ENCODE measurements at regions not wholly inside any gene's neighbourhood (a gene's known extent, or its start where the extent isn't known, plus 50 kb on each side); places are given as distances from the start of the nearest gene placed in this dataset.

DNA sequence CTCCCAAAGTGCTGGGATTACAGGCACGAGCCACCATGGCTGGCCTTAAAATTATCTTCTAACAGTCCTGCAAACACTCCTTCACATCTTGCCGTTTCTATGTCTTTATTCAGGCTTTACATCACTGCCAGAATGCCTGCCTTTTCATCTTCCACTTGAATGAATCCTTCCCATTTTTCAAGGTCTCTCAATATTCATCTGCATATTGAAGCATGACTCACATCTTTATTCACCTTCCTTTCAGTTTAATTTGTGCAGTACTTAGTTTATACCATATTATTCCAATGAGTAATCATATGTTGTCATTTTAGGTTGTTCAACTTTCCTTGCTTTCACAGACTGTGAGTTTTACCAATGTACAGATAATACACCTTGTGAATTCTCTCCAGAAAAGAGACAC, 510.1 kb upstream of the PIK3C3 start:
- DNase-seq = no peak

DNA sequence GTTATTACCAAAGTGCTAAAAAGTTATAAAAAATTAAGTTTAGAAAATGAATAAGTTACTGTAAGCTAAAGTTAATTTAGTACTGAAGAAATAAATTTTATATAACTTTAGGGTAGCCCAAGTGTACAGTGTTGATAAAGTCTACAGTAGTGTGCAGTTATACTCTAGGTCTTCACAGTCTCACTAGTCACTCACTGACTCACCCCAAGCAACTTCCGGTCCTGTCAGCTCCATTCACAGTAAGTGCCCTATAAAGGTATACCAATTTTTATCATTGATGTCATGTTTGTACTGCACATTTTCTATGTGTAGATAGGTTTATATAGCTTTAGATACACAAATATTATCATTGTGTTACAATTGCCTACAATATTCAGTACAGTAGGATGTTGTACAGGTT, 518.3 kb upstream of the PIK3C3 start:
- no peak for DNase-seq

DNA sequence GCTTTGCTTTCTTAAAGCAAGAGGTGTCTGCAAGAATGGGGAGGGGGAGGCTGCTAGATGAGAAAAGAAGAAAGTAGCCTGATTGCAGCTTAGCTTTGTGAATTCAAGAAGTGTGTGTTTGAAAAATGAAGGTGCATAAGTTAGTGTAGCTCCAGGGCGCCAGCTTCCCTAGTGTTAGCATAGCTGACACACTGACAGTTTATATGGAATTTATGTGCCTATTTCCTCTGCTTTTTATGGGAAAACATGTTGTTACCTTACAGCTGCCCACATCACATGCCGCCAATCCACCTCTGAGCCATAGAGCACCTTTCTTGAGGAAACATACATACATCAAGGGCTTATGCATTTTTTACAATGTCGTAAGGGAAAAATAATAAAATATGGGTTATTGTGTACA, 536.4 kb upstream of the PIK3C3 start:
- DNase-seq = no peak

DNA sequence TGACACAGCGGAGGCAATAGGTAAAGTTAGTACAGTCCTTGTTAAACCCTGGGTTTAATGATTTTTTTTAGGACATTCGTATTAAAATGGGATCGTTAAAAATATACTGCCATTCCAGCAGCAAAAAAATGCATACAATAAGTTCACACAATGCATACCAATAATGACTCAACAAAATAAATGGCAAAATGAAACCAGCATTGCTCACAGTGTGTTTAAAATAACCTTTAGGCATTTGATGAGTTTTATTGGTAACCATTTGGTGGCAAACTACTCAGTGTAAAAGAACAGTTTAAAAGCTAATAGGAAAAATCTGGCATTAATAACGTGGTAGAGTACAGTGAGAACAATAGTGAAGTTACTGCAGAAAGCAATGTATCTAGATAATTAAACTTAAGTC, 539.0 kb upstream of the PIK3C3 start:
- DNase-seq = no peak

DNA sequence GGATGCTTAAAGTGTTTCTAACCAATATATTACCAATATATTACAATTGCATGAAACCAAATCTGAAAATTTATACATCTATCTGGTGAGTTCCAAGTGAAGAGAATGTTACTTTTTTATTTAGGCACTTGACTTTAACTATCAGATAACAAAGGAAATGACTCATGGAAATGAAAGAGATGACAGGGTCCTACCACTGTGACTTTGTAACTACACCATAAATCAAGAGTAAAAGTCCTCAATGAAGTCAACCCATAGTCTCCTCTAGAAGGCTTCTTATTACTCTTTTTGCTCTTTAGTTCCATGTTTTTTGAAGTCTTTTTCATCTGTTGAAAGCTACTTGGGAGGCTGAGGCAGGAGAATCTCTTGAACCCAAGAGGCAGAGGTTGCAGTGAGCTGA, 545.0 kb upstream of the PIK3C3 start:
- no peak for DNase-seq

DNA sequence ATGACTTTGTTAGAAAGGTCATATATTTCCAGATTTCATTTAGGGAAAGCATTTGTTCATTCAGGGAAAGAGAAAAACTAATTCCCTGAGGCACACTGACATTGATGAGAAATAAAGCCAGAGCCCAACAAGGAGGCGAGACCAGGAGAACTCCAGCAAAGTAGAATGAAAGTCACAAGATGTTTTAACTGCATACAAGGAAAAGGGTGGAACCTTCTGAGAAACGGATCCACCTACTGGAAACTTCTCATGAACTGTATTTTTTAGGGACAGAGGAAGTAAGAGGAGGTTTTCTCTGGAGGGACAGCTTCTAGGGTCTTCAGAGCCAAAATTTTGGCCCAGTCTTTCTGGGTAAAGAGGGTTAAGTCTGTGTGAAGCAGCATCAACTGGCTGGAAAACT, 548.2 kb upstream of the PIK3C3 start:
- DNase-seq = no peak

DNA sequence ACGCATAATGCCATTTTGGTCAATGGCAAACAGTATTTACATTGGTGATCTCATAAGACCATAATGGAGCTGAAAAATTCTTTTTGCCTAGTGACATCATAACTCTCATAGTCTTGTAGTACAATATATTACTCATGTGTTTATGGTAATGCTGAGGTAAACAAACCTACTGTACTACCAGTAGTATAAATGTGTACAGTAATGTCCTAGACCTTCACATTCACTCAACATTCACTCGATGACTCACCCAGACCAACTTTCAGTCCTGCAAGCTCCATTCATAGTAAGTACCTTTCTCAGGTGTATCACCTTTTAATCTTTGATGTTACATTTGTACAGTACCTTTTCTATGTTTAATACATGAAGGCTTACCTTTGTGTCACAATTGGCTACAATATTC, 558.2 kb upstream of the PIK3C3 start:
- no peak for DNase-seq

DNA sequence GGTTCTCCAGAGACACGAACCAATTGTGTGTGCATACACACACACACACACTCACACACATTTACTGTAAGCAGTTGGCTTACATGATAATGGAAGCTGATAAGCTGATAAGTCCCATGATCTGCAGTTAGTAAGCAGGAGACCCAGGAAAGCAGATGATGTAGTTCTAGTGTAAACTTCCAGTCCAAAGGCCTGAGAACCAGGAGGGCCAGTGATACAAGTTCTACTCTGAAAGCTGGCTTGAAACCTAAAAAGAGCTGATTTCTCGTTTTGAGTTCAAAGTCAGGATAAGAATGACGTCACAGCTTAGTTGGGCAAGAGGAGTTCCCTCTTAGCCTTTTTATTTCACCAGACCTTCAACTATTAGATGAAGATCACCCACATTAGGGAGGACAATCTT, 558.8 kb upstream of the PIK3C3 start:
- no peak for DNase-seq

DNA sequence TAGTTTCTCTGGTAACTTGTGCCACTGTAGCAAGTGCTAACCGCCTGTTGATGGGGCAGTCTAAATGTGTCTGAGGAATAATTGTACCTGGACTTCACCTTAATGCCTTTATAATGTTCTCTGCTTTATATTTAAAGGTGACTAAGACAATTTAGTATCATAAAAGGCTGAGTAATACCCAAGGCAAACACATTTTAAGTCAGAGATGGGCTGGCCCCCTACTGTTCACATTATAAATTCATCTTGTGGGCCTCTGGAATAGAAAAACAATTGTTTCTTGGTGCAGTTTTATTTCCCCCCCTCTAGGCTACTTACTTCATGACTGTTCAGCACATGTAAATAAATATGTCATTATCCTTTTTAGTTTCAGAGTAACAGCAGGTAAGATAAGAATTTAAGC, 559.3 kb upstream of the PIK3C3 start:
- DNase-seq = no peak

DNA sequence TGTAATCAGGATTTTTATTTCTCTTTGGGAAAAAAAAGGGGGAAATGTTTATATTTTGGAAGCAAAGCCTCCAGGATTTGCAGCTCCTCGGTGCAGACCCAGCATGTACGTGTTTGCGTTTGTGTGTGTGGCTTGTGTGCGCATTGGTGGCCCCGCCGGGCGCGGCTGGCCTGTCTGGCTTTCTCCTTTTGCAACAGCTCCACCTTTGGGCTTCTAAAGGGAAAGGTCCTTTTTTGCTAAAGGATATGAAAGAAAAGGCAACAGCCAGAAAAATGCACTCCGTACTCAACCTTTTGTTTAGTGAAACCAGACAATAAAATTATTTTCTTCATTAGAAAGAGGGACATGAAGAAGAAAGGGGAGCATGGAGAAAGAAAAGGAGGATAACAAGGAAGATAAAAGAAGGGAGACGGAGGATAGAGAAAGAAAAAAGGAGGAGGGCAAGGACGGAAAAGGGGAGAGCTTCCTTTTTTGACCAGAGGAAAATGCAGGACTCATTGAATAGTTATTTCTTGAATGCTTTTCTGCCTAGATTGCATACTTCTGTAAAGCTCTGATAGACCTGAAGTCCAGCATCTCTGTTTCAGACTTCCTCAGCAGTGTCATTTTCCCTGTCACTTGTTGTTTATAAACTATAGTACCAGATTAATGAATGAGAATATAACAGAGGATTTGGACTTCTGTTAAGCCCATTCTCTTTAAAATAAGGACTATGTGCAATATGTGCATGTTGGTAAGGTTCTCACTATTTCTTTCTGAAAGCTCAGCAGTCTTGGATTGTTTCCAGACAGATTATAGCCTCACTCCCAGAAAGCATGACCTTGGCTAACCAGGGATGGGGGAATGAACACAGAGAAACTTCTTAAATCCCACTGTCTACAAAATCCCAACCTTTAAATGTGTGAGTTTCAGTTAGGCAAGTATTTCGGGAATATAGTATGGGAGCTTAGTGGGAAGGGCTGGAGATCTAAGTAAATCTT, 563.1 kb upstream of the PIK3C3 start:
- DNase-seq = no peak

DNA sequence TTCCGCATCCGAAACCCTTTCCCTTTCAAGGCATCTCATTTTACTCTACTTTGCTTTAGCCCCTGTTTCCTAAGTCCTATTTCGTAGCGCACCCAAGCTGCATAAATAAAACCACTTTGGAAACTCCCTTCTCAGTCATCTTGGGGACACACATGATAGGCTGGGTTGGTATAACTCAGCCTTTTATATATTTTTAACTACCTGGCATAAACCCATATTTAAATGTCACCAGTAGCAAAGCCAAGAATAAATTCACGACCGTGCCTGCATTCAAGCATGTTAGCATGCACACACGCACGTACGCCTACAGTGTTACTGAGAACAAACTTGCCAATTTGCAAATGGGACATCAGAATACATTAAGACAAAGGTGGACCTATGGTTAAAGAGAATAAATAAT, 564.7 kb upstream of the PIK3C3 start:
- no peak for DNase-seq

DNA sequence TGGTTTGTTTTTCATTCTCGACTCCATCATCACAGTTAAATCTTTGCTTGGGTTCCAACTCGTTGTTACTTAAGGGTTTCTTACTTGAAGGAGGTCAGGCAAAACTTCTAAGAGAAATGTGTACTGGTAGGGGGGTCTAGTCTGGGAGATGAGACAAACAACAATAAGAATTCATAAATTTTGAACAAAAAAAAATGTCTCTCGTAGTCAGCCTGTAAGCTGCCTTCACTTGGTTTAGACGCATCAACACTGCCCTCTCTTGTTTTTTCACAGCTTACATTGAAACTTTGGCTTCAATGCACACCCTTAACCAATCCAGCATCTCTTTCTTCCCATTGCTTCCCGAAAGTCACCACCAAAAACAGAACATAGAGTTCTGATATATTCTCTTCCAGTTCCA, 576.4 kb upstream of the PIK3C3 start:
- no peak for DNase-seq

DNA sequence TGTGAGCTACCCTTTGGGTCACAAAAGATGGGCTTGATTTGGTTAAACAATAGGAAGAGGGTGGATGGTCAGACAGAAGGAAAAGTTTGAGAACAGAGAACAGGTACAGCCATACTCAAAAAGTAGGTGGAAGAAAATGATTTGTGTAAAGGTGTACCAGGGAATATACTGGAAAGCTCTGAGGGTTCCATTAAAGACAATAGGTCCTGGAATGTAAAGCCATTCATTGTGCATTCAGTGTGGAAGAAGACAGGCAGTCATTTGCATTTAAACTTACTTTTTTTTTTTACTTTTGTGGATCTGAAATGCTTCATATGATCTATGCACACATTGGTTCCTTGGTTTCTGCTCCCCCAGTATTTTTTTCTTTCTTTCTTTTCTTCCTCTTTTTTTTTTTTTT, 581.4 kb upstream of the PIK3C3 start:
- no peak for DNase-seq

DNA sequence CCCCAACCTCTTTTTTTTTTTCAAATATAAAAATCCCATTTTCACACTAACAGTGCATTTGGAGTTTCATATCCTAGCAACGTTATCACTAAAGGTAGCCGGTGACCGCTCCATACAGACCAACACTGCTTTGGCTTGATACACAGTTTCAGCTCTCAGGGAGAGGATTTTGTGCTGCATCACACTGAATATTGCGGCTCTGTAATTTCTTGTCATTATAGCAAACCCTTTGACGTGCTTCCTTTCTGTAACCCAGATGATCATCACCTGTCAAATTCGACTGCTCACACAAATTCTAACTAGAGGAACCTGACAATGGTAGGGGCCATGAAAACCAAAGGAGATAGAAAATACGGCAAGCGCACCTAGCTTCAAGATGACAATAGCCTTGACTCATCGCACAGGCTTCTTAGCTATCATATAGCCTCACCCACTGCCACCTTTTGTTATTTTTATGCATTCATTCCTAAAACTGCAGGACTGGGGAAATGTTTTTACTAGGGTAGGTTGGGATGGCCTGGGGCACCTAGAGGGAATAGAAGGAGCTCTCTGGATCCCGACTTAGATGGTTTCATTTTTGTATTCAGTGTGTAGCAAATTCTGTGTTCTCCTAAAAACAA, 582.9 kb upstream of the PIK3C3 start:
- DNase-seq = no peak

DNA sequence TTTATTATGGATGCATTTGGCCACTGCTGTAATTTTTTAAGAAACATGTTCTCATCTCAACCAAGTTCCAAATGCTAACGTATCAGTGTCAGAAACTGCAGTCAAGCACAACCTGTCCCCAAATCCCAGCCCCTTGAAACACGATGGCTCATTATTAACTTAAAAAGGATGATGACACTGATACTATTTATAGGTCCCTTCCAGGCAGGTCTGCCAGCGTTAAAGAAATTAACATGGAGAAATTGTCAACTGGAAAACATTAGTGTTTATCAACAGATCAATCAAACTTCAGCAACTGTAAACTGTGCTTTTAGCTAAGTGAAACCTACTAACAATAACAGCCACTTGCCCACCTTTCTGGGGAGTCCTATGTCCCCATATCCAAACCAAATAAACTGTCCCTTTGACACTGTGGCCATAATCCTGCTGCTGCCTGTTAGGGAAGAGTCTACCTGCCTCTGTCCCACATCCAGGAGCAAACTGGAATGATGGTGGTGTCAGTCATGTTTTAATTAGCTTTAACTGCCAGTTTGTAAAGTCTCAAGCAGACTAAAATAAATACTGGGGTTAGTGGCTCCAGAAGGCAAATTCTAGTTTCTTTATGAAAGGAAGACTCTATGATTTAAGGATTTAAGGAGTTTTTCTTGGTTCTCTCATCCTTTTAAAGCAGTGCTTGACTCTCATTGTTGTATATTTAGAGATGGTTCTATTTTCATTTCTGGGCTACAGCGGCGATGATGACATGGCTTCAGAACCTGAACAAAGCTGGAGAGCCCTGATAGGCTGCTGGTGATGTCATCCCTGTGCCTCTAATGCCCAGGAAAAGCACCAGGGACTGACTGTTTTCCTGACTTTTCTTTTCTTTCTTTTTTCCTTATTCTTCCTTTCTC, 583.6 kb upstream of the PIK3C3 start:
- DNase-seq = no peak

DNA sequence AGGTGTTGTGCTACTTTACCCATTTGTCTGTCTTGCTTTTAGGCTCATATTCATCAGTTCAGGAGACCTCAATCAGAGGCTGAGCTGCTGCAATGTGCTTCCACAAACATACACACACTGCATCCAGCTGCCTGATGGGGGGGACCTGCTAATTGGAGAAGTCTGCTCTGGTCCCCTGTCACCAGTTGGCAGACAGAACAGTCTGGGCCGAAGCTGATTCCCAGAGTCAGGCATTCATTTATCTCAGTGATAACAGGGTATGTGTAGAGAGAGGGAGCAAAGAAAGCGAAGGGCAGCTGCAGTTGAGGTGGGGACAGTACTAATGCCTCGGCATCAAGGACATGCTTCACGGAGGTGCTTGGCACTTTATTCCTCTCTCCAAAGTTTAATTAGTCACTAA, 584.3 kb upstream of the PIK3C3 start:
- DNase-seq = no peak

DNA sequence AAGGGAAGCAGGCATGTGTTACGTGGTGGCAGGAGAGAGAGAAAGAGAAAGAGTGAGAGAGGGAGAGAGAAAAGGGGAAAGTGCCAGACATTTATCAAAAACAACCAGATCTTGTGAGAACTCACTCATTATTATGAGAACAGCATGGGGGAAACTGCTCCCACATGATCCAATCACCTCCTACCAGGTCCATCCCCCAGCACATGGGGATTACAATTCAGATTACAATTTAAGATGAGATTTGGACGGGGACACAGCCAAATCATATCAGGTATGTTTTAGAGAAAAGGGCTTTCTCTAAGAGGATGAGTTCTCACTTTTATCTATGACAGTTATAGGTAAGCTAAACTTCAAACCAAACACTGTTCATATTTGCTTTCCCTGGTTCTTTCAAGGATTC, 597.3 kb upstream of the PIK3C3 start:
- DNase-seq = no peak

DNA sequence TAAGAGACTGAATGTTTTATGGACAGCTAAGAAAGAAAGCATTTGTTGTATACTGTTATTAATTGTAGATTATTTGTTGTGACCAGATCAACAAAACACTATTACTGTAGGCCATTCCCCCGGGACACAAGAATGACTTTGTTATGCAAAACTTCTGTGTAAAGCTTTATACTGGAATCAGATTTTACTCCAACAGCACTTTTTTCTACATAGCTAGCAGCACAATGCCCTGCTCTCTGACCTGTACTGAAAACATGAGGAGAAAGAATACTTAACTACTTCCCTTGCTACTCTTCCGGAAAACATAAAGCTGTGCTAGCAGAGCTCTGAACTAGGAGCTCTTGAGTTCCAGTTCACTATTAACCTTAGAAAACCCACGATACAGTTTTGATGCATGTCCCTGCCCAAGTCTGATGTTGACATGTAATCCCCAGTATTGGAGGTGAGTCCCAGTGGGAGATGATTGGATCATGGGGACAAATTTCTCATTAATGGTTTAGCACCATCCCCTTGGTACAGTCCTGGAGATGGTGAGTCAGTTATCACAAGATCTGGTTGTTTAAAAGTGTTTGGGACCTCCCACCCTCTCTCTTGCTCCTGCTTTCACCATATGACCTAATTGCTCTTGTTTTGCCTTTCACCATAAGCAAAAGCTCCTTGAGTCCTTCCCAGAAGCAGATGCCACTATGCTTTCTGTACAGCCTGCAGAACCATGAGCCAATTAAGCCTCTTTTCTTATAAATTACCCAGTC, 601.1 kb upstream of the PIK3C3 start:
- no peak for DNase-seq

DNA sequence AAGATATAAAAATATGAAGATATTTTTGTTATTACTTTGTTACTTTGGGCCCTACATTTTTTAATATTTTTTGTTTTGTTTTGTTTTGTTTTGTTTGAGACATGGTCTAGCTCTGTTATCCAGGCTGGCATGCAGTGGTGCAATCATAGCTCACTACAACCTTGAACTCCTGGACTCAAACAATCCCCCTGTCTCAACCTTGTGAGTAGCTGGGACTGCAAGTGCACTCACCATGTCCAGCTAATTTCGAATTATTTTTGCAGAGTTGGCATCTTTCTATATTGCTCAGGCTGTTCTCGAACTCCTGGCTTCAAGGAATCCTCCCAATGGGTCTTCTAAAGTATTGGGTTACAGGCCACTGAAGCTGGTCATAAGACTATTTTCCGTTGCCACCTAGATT, 603.6 kb upstream of the PIK3C3 start:
- no peak for DNase-seq

DNA sequence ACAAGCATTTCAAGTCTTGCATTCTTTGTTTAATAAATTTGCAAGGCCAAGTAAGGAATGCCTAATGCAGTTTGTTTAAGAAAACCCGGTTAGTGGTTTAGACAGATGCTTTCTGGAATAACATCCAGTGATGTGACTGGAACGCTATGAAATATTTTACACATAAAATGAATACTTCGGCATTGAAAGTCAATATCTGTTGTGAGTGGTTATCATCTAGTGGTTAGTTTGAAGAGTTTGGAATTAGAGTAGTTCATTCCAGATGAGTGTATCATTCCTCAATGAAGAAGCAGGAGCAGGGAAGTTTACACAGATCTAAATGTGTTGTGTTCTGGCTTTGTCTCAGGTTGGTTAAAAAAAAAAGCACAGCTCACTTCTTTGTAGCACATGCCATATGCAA, 608.0 kb upstream of the PIK3C3 start:
- DNase-seq = no peak

DNA sequence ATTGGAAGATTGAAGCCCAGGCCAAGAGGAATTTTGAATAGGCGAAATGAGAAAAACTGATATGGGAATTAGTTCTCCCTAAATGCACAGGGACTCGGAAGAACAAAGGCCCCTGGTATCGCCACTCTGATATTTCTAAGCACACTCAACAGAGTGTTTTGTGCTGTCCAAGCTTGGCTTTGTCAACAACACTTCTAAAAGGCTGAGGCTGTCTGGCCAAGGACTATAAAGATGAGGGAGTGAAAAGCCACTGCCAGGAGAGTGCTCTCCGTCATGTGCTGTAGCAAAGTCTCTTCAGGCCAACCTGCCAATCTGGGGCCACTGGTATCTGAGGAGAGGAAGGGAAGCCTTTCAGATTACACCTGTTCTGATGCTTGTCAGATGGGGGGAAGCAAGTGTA, 611.2 kb upstream of the PIK3C3 start:
- no peak for DNase-seq

DNA sequence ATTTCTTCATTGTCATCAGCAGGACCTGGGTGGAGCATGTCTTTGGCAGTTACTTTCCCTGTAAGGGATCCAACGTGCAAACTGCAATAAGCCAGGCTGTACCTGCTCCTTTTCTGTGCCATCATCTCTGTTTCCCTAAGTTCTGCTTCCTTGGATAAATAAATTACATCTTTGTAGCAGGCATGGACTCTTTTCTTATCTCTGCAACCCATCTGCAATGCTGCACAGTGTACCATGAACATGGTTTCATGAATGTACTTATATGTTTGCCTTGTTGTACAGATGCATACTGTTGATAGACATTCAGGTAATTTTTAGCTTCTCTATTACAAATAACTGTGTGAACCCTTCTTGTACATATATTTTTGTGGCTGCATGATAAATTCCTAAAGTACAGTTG, 616.7 kb upstream of the PIK3C3 start:
- no peak for DNase-seq

DNA sequence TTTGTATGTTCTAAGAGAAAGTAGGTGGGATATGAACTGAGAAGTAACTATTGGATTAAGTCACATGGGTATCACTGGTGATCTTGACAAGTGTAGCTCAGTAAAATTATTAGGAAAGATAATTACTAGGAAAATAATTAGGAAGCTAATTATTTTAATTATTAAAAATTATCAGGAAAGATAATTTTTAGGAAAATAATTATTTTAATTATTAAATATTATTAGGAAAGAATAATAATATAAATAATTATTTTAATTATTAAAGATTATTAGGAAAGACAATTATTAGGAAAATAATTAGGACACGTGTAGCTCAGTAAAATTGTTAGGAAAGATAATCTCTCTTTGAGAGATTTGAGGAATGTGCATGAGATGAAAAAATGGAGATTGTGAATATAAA, 623.4 kb upstream of the PIK3C3 start:
- no peak for DNase-seq

Data from T-helper 9 cell (primary cell).